GM19463 (cell line): ENCODE measurements at regions not wholly inside any gene's neighbourhood (a gene's known extent, or its start where the extent isn't known, plus 50 kb on each side); places are given as distances from the start of the nearest gene placed in this dataset.
"Not testable (repeated sequence)": the region's sequence is repeated elsewhere in the genome, so short reads cannot be mapped to it uniquely, and the experiment has no call there.

Experiments used
- ATAC-seq: cut with Tn5 transposase; IDR thresholded peaks from one replicate; pipeline ENCODE4 v1.9.1; 2021; ENCODE audit warnings: mild to moderate bottlenecking, moderate library complexity; ENCODE audit not compliant: unreplicated experiment

GRCh38 chr3:66552846-66553245 is 52.0 kb upstream of the LRIG1 start:
- no peak for ATAC-seq

GRCh38 chr3:66553441-66554113 is 52.8 kb upstream of the LRIG1 start:
- no peak for ATAC-seq

GRCh38 chr3:66554178-66554577 is 53.4 kb upstream of the LRIG1 start:
- ATAC-seq: no peak

- ATAC-seq: no peak
Measured at GRCh38 chr3:66555214-66555844, 54.5 kb upstream of the LRIG1 start.

GRCh38 chr3:66557170-66557569 is 56.3 kb upstream of the LRIG1 start:
- no peak for ATAC-seq

DNA sequence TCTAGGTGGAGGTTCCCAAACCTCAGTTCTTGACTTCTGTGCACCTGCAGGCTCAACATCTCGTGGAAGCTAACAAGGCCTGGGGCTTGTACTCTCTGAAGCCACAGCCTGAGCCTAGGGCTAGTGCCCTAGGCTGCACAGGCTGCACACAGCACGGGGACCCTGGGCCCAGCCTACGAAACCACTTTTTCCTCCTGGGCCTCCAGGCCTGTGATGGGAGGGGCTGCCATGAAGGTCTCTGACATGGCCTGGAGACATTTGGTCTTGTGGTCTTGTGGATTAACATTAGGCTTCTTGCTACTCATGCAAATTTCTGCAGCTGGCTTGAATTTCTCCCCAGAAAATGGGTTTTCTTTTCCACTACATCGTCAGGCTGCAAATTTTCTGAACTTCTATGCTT is 59.1 kb upstream of the LRIG1 start:
- not testable (repeated sequence) for ATAC-seq

GRCh38 chr3:66561367-66561766 is 60.5 kb upstream of the LRIG1 start:
- no peak for ATAC-seq

GRCh38 chr3:66565301-66565700 is 64.5 kb upstream of the LRIG1 start:
- no peak for ATAC-seq

DNA sequence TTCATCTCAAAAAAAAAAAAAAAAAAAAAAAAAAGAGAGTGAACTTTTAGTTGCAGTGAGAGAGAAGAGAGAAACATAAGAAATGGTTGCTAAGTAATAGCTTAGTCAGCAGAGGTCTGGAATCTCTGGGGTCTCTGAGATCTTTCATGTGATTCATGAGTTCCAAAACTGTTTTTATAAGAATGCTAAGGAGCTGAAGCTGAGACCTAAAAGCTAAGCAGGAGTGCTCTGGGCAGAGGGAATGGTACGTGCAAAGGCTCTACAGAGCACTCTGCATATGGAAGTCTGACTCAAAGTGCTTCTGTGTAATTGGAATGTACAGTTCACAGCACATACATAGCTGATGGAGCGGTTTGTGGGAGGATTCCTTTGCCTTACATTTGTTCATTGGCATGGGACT is 66.3 kb upstream of the LRIG1 start:
- no peak for ATAC-seq

DNA sequence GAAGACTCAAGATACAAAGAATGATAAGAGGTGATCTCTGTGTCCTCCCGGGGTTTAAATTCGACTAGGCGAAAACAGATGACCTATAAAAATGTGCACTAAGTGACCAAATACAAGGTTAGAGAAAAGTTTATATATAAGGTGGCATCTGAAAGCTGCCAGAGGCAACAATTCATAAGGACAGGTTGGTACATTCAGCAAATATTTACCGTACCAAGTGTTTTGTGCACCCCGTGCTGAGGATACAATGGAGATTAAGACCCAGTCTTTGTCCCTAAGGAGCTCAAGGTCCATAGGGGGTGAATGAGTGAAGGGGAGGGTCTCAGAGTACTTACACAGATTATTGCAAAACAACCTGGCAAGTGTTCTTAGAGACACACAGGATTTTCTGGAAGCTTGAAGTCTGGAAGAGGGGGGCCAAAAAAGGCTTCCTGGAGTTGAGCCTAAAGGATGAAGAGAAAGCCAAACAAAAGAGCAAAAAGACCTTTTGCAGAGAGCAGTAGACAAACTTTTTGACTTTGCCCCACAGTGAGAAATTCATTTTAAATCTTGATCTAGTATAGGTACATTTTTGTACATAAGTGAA is 71.4 kb upstream of the LRIG1 start:
- ATAC-seq: no peak

GRCh38 chr3:66572938-66573710 is 72.3 kb upstream of the LRIG1 start:
- ATAC-seq: no peak

DNA sequence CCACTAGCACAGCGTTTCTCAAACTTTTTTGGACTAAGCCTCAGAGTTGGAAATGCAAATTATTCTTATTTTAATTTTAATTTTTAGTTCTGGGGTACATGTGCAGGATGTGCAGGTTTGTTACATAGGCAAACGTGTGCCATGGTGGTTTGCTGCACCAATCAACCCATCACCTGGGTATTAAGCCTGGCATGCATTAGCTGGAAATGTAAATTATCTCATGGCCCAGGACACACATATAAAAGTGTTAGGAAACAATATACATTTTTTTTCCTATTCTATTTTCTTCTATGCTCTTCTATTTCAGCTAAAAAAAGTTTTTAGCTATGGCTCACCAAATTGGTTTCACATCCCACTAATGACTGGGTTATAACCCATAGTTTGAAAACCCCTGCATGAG is 73.3 kb upstream of the LRIG1 start:
- ATAC-seq: no peak

- no peak for ATAC-seq
Measured at GRCh38 chr3:66577426-66578203, 76.8 kb upstream of the LRIG1 start.

- ATAC-seq: no peak
Measured at GRCh38 chr3:66581256-66581655, 80.4 kb upstream of the LRIG1 start.

- ATAC-seq: peak; percentile 89
Measured at GRCh38 chr3:66582721-66583423, 82.0 kb upstream of the LRIG1 start.

- ATAC-seq: no peak
Measured at GRCh38 chr3:66583424-66584040, 82.7 kb upstream of the LRIG1 start.

- ATAC-seq: no peak
Measured at GRCh38 chr3:66585520-66586095, 84.8 kb upstream of the LRIG1 start.

DNA sequence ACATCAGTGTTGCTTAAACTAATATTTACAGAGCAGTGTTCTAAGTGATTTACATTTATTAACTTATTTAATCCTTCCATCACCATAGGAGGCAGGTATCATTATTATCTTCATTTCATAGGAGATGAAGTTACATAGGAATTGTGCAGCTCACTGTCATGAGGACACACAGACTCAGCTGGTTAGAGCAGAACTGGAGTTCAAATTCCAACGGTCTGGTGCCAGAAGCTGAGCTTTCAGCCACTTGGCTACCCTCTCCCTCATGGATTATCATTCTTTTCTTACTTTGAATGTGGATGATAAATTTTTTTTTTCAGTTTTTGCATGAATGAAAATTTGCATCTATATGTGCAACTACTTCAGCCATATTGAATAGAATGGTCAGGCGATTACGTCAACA is 86.0 kb upstream of the LRIG1 start:
- no peak for ATAC-seq

DNA sequence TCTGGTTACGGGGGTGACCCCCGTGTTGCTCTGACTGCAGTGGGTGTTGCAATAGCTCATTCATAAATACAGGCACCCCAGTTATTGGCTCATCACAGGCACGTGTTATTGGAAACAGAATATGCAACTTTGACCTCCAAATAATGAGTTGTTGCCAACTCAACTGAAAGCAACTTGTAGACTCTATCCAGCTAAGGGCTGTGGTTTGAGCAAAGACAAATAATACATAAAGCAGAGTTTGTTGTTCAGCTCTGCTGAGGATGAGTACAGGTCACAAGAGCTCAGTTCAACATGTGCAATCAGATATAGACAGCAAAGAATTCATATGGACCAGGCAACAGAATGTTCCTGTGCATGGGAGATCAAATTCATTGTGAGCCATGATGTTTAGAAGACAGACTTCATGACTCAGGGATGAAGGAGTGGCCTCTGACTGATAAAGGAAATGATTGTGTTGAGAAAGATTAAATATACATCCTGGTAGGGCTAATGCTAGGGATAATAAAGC is 87.6 kb upstream of the LRIG1 start:
- ATAC-seq: no peak
